22Rv1 (cell line): ENCODE measurements at regions not wholly inside any gene's neighbourhood (a gene's known extent, or its start where the extent isn't known, plus 50 kb on each side); places are given as distances from the start of the nearest gene placed in this dataset.

Experiments used
- H3K27ac ChIP-seq: fragments of 450-650 bp; 2 replicates; pipeline ENCODE4 v1.5.1; 2017
- CTCF ChIP-seq: fragments of 450-650 bp; IDR thresholded peaks from 2 replicates; pipeline ENCODE4 v1.5.1; 2017; ENCODE audit warnings: mild to moderate bottlenecking
- ZFX ChIP-seq: fragments of 450-650 bp; IDR thresholded peaks from 2 replicates; pipeline ENCODE4 v1.6.1; 2017; ENCODE audit warnings: antibody characterized with exemption, borderline replicate concordance

- no peak overlapping the region for H3K27ac ChIP-seq
- no peak for TF ChIP-seq CTCF
- no peak for TF ChIP-seq ZFX
These were observed 120.4 kb upstream of the IQSEC1 start for GRCh38 chr3:13193320-13194284.

- TF ChIP-seq ZFX, result no peak
- TF ChIP-seq CTCF, result peak; percentile 54
- H3K27ac ChIP-seq, result no peak overlapping the region
These were observed 119.4 kb upstream of the IQSEC1 start for GRCh38 chr3:13192471-13193213.

GRCh38 chr3:13191016-13191415 is 117.8 kb upstream of the IQSEC1 start:
- no peak for TF ChIP-seq ZFX
- no peak for TF ChIP-seq CTCF
- H3K27ac ChIP-seq, result no peak overlapping the region

GRCh38 chr3:13190378-13190765 is 117.1 kb upstream of the IQSEC1 start:
- TF ChIP-seq ZFX, result no peak
- H3K27ac ChIP-seq, result no peak overlapping the region

- TF ChIP-seq CTCF, result no peak
- TF ChIP-seq ZFX, result no peak
- no peak overlapping the region for H3K27ac ChIP-seq
These were observed 116.6 kb upstream of the IQSEC1 start for GRCh38 chr3:13189639-13190377.

- H3K27ac ChIP-seq, result no peak overlapping the region
- no peak for TF ChIP-seq CTCF
- TF ChIP-seq ZFX, result no peak
These were observed 115.7 kb upstream of the IQSEC1 start for GRCh38 chr3:13188975-13189374.

GRCh38 chr3:13188181-13188779 is 115.1 kb upstream of the IQSEC1 start:
- H3K27ac ChIP-seq, result no peak overlapping the region
- TF ChIP-seq CTCF (no peak), ZFX (no peak)
